ENCODE measurements at regions not wholly inside any gene's neighbourhood (a gene's known extent, or its start where the extent isn't known, plus 50 kb on each side); places are given as distances from the start of the nearest gene placed in this dataset.
"Not testable (repeated sequence)": the region's sequence is repeated elsewhere in the genome, so short reads cannot be mapped to it uniquely, and the experiment has no call there.

- peak; percentile 64 to 82 for DNase-seq
These were observed 62.0 kb upstream of the CD93 start for GRCh38 chr20:23147964-23148730.

- DNase-seq, result no peak
These were observed 61.5 kb upstream of the CD93 start for GRCh38 chr20:23147647-23147963.

DNA sequence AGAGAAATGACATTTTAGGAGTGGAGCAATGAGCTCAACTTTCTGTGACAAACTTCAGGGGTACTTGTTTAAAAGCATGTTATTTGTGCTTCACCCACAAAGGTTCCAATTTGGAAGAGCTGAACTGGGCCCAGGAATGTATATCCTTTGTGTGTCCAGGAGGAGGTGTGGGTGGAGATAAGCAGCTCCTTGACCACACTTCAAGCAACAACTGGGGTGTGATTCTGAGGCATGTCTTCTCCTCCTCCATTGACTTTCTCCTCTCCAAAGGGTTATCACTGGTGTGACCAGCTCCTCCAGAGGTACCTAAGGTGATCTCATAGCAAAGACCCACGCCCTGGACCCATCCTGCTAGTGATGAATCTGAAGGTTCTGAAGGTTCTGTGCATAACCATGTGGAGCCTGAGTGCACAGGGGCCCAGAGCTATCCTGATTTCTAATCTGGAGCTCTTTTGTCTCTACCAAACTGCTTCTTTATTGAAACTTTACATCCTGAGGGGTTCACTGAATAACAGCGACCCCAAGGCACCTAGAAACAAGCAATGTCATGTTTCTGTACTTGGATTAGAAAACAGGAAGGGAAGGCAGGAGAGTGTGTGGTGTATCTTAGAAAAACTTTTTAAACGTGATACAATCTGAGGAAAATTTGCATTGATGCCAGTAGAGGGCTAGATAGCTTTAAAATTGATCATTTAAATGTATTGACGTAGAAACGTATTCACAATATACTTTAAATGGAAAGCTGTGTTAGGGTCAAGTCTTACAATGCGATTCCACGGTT is 60.9 kb upstream of the CD93 start:
- no peak for DNase-seq

DNA sequence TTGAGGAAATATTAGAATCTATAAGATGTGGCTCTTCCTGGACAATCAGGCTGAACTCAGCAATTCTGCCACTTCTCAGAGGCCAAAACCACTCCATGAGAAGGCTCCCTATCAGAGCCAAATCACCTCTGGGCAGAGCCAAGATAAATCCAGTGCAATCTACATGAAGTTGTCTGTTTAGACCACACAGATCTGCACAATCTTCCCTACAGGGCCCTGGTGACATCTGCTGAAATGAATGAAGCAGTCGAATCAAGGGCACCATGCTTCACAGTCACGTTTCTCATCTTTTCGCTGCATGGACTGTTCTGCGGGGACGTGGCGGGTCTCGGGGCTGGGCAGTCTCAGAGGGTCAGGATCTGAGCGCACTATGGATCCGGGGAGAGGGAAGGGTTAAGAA is 60.1 kb upstream of the CD93 start:
- no peak for DNase-seq

- no peak for DNase-seq
These were observed 59.2 kb upstream of the CD93 start for GRCh38 chr20:23145281-23145700.

- DNase-seq, result no peak
These were observed 58.7 kb upstream of the CD93 start for GRCh38 chr20:23144856-23145255.

DNA sequence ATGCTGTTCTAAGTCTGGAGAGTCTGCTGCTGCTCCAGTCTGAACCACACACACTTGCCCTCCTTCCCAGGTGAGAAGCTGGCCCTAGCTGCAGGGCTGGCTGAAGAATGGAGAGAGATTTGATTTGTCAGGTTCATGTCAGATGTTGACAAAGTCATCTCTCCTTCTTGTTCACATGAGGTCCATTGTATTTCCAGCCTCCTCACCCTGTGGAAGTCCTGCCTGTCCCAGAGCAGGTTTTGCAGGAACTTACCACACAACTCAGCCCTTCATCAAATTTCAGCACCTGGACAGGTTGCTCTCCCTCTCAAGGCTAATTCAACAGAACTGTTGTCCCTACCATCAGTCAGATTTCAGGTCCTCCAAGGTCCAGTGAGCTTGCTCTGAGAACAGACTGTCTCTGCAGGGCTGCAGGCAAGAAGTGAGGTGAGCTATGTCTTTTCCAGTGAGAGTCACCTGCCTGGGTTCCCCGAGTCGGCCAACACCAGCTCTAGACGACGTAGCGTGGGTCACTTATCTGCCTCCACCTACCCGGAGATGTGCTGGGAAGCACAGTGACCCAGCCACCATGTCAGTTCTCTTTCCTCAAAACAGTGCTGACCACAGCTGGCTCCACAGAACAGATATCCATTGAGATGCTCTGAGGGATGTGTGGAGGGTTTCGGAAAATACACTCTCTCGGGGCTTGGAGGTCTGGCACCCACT is 58.0 kb upstream of the CD93 start:
- no peak for DNase-seq

- peak; percentile 82 to 93 for DNase-seq
These were observed 57.0 kb upstream of the CD93 start for GRCh38 chr20:23143098-23143497.

DNA sequence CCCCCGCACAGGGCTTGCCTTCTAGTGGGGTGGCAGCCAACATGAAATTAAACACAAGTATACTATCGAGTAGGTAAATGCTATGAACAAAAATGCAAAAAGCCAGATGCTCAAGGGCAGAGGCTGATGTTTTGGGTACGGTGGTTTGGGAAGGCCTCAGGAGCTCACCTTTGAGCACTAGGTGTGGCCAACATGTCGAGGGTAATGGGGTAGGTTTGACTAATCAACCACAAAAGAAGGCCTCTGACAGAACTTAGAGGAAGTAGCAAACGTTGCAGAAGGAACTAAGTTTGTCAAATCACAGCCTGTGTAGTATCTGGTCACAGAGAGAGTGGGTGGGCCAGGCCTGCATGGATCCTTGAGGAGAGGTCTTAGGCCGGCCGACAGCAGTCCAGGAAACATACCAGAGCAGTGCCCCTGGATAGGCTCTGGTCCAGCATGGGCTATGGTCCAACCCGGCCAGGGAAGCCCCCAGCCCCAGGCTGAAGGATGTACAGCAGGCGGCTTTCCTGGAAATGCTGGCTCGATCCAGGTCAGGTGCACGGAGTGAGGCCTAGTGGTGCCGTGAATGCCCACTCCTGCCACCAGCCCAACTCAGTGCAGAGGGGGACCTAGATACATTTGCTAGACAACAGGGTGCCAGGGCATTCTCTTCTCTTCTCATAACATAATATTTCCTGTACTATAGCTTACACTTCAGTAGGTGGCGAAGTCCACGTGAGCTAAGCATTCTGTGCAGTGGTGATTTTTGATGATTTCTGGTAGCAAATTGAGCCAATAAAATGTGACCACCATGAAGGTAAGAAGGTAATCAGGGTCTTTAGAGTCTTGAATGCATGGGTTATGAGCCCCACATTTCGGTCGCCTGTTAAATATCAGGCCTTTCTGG is 56.3 kb upstream of the CD93 start:
- no peak for DNase-seq

GRCh38 chr20:23141450-23142161 is 55.5 kb upstream of the CD93 start:
- no peak for DNase-seq

DNA sequence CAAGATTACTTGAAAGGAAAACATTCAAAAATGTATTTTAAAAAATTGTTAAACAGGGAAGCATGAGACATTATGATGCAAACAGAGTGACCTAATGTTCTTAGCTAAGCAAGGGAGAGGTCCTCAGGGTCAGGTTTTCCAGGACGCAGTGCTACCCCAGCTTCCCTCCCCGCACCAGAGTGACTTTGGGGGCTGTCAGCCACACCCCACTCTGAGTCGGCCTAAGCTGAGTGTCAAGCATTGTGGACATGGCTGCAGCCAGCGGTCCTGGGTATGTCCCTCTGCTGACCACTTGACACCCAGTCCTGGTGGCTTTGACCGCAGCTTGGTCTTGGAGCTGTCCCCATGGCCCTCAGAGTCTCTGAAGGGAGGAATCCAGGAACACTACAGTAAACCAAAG is 54.9 kb upstream of the CD93 start:
- DNase-seq, result no peak

DNA sequence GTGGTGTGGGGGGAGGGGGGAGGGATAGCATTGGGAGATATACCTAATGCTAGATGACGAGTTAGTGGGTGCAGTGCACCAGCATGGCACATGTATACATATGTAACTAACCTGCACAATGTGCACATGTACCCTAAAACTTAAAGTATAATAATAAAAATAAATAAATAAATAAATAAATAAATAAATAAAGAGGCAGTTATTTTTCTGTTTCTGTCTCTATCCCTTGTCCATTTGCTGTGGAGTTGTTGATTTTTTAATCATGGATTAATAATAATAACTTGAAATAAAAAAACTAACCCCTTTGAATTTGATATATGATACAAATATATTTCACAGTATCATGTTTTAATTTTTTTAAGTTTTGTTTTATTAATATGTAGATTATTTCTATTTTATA is 53.9 kb upstream of the CD93 start:
- DNase-seq, result not testable (repeated sequence)

GRCh38 chr20:23139524-23139923 is 53.4 kb upstream of the CD93 start:
- DNase-seq, result no peak

DNA sequence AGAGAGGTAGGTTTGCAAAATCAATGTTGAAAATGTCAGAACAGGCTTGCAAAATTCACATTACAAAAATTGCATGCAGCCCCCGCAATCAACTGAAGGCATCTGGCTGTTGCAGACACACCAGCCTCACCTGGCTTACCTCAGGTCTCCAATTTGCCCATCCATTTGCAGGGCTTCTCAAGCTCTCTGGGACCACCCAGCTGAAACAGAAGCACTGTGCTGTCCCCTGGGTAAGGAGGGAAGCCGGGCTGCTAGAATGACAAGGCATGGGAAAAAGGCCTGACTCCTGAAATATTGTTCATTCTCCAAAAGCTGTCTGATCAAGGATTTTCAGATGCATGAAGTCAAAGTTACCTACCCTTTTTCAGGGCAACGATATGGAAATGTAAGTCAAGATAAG is 52.6 kb upstream of the CD93 start:
- DNase-seq, result no peak

DNA sequence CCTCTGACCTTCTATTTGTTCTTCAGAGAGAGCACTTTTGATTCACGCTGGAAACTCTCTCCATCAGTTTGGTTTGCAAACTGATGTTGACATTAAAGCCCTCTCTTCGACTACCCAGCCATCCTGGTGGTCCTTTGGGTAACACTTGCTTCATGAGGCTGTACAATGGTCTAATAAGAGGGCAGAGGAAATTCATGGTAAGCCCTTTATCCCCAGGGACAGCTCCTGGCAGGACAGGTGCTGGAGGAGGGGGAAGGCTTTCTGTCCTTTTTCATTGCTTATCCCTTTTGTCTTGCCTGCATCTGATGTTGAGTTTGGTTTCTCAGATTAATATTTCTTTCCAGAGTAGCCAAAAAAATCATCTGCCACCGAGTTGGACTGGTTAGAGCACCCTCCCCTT is 52.1 kb upstream of the CD93 start:
- DNase-seq, result no peak

GRCh38 chr20:23136893-23137745 is 51.0 kb upstream of the CD93 start:
- DNase-seq, result no peak

- no peak for DNase-seq
These were observed 49.6 kb upstream of the CD93 start for GRCh38 chr20:23135449-23136420.
